K562 (cell line): ENCODE measurements at regions not wholly inside any gene's neighbourhood (a gene's known extent, or its start where the extent isn't known, plus 50 kb on each side); places are given as distances from the start of the nearest gene placed in this dataset.

Experiments
- ATAC-seq: fragments of 200-7000 bp; cut with Tn5 transposase; 3 replicates; pipeline ENCODE4 v1.9.1; 2020; ENCODE audit warnings: moderate library complexity
- BruUV-seq: library from RNA; stranded (reverse); fragments of 400-500 nt; replicated peaks from 2 replicates; lab custom pipeline; 2021; lab: Mats Ljungman, UMichigan
- CTCF ChIA-PET: fragments of 300-600 bp; formaldehyde crosslinking; extraction: SDS; loops from one replicate; lab custom pipeline; 2021; ENCODE audit warnings: low intra/inter-chr PET ratio; lab: Yijun Ruan, JAX
- POLR2A ChIA-PET: fragments of 300-600, 350-650 bp; sonication (Branson Sonifier 250); formaldehyde crosslinking; extraction: SDS; loops from one replicate; lab custom pipeline; 2021; ENCODE audit warnings: antibody characterized with exemption, inconsistent platforms; lab: Yijun Ruan, JAX
- DNase-seq, 4 experiments: peaks; one replicate each; pipeline versions ENCODE4 v3.0.0 to v3.0.0-alpha.2; 2011 to 2018; ENCODE audit warnings: low spot score in 3 of 4, mixed read lengths in 3 of 4; ENCODE audit errors: extremely low read depth in 1 of 4
- FAIRE-seq: peaks from 2 replicates; lab custom pipeline; 2011; peaks lifted over from hg19 to GRCh38; lab: Jason Lieb, UNC
- H2AFZ ChIP-seq: 2 replicates; pipeline ENCODE4 v1.6.0; 2011; ENCODE audit warnings: low read depth, low read length, control low read depth, inconsistent platforms
- H3K27ac ChIP-seq: fragments of 200-600 bp; 3 replicates; pipeline ENCODE4 v1.8.0; 2011; ENCODE audit warnings: low read depth, mild to moderate bottlenecking, control low read depth, inconsistent platforms, low read length, moderate library complexity, mixed read lengths; ENCODE audit errors: extremely low read depth
- H3K27me3 ChIP-seq, 2 experiments: fragments of 300-600 bp in 1 of 2; 2 replicates in 1 of 2; 3 replicates in 1 of 2; pipeline versions ENCODE4 v1.6.0 to v1.8.0; 2011; ENCODE audit warnings: inconsistent platforms in 2 of 2, low read length in 2 of 2, mild to moderate bottlenecking in 1 of 2, mixed read lengths in 1 of 2, moderate library complexity in 1 of 2; ENCODE audit not compliant: control insufficient read depth in 2 of 2, insufficient read depth in 2 of 2
- H3K36me3 ChIP-seq: fragments of 300-600 bp; 3 replicates; pipeline ENCODE4 v1.8.0; 2011; ENCODE audit warnings: mild to moderate bottlenecking, low read length, inconsistent platforms; ENCODE audit not compliant: control insufficient read depth, insufficient read depth
- H3K4me1 ChIP-seq, 2 experiments: fragments of 200-600 bp in 1 of 2; replicated peaks in 1 of 2; 2 replicates in 1 of 2; 3 replicates in 1 of 2; pipeline versions ENCODE4 v1.5.1 to v1.8.0; 2011; ENCODE audit warnings: inconsistent platforms in 2 of 2, low read length in 2 of 2, mild to moderate bottlenecking in 1 of 2, mixed read lengths in 1 of 2, moderate library complexity in 1 of 2; ENCODE audit not compliant: control insufficient read depth in 2 of 2, insufficient read depth in 2 of 2
- H3K4me2 ChIP-seq: 2 replicates; pipeline ENCODE4 v1.6.1; 2011; ENCODE audit warnings: low read length, control low read depth, inconsistent platforms, mixed read lengths; ENCODE audit not compliant: insufficient read depth
- H3K4me3 ChIP-seq: fragments of 200-600 bp; sonication (generic), shearing (Covaris generic); 2 replicates; pipeline ENCODE4 v1.5.1; 2016; ENCODE audit warnings: control low read depth, inconsistent platforms
- H3K79me2 ChIP-seq: fragments of 200-600 bp; 3 replicates; pipeline ENCODE4 v1.8.0; 2011; ENCODE audit warnings: low read length, inconsistent platforms; ENCODE audit not compliant: control insufficient read depth, insufficient read depth
- H3K9ac ChIP-seq, 2 experiments: 2 replicates each; pipeline versions ENCODE4 v1.6.0 to v1.6.1; 2011; ENCODE audit warnings: low read depth in 2 of 2, low read length in 2 of 2, control low read depth in 1 of 2, inconsistent platforms in 1 of 2, mild to moderate bottlenecking in 1 of 2, mixed read lengths in 1 of 2; ENCODE audit not compliant: insufficient read depth in 1 of 2
- H3K9me1 ChIP-seq: one replicate; pipeline ENCODE4 v1.6.0; 2011; ENCODE audit warnings: inconsistent platforms, mild to moderate bottlenecking, low read length, moderate library complexity; ENCODE audit not compliant: control insufficient read depth, insufficient read depth
- H3K9me3 ChIP-seq: replicated peaks from 2 replicates; pipeline ENCODE4 v1.5.1; 2011; ENCODE audit warnings: low read depth, low read length, inconsistent platforms; ENCODE audit not compliant: control insufficient read depth, insufficient read depth
- H4K20me1 ChIP-seq: replicated peaks from 2 replicates; pipeline ENCODE4 v1.6.1; 2011; ENCODE audit warnings: low read length, inconsistent platforms, mixed read lengths; ENCODE audit not compliant: control insufficient read depth, insufficient read depth
- CCAR2 ChIP-seq: fragments of 200-400 bp; formaldehyde crosslinking; IDR thresholded peaks from 2 replicates; pipeline ENCODE4 v1.6.1; 2017; ENCODE audit warnings: mild to moderate bottlenecking, low read depth, low read length
- CUX1 ChIP-seq: fragments of 200-800 bp; sonication (Bioruptor generic); IDR thresholded peaks from 2 replicates; pipeline ENCODE4 v1.6.1; 2016; ENCODE audit warnings: missing genetic modification characterization, missing compliant biosample characterization
- DIDO1 ChIP-seq: fragments of 450-650 bp; IDR thresholded peaks from 2 replicates; pipeline ENCODE4 v1.6.1; 2016; ENCODE audit warnings: low read depth, missing biosample characterization, missing genetic modification characterization
- EGR1 ChIP-seq: fragments of 450-650 bp; conservative IDR thresholded peaks from 2 replicates; pipeline ENCODE4 v1.6.1; 2017; ENCODE audit warnings: mild to moderate bottlenecking
- FOXO4 ChIP-seq: fragments of 450-650 bp; formaldehyde crosslinking; IDR thresholded peaks from 2 replicates; pipeline ENCODE4 v1.4.0; 2020; ENCODE audit warnings: mild to moderate bottlenecking, moderate library complexity
- HNRNPLL ChIP-seq: fragments of 200-400 bp; formaldehyde crosslinking; IDR thresholded peaks from 2 replicates; pipeline ENCODE4 v1.6.1; 2017; ENCODE audit warnings: low read length, low read depth, mild to moderate bottlenecking; ENCODE audit not compliant: poor library complexity, severe bottlenecking
- NCOA4 ChIP-seq: fragments of 450-650 bp; IDR thresholded peaks from 2 replicates; pipeline ENCODE4 v1.6.1; 2018; ENCODE audit warnings: mild to moderate bottlenecking; ENCODE audit not compliant: partially characterized antibody
- RB1 ChIP-seq: fragments of 450-650 bp; IDR thresholded peaks from 2 replicates; pipeline ENCODE4 v1.6.1; 2017; ENCODE audit warnings: low read depth, mild to moderate bottlenecking
- U2AF1 ChIP-seq: fragments of 200-400 bp; formaldehyde crosslinking; optimal IDR thresholded peaks from 2 replicates; pipeline ENCODE3; 2017; ENCODE audit warnings: mild to moderate bottlenecking, low read depth, low read length, moderate library complexity
- ZC3H11A ChIP-seq: IDR thresholded peaks from 2 replicates; pipeline ENCODE4 v1.6.1; 2012; ENCODE audit warnings: low read depth, low read length, improper control_type of control experiment
- ZNF24 ChIP-seq: fragments of 450-650 bp; IDR thresholded peaks from 2 replicates; pipeline ENCODE4 v1.6.1; 2016
- ZNF445 ChIP-seq: fragments of 250-450 bp; sonication (Bioruptor Pico); IDR thresholded peaks from 2 replicates; pipeline ENCODE4 v1.4.0; 2020; ENCODE audit warnings: low read depth, mild to moderate bottlenecking, moderate library complexity
- ZNF695 ChIP-seq: fragments of 450-650 bp; formaldehyde crosslinking; IDR thresholded peaks from 2 replicates; pipeline ENCODE4 v1.4.0; 2020; ENCODE audit warnings: mild to moderate bottlenecking, moderate library complexity
- WGBS: fragments of 100-300 bp; shearing (Covaris generic); methylation state at CpG from one replicate; pipeline ENCODE4 v1.1.6; 2016; ENCODE audit warnings: low coverage, mixed read lengths; ENCODE audit not compliant: insufficient coverage; ENCODE audit errors: missing lambda C conversion rate; 5-methylcytosine and 5-hydroxymethylcytosine counted together
- in situ Hi-C: fragments of 300-500 bp; cut with MboI; formaldehyde crosslinking; loops from 4 replicates; pipeline ENCODE4 v1.15.0; 2018; ENCODE audit warnings: inconsistent platforms, mixed read lengths
- intact Hi-C: fragments of 100-400 bp; cut with micrococcal nuclease; formaldehyde crosslinking; loops from 2 replicates; pipeline ENCODE4 v1.14.2; 2022

- no peaks in the 10 kb centered on the region for H3K4me1 ChIP-seq
- 40% methylated on average over 7 of the region's 8 CpGs for WGBS
- no peak for TF ChIP-seq HNRNPLL
- TF ChIP-seq ZNF695: no peak
- TF ChIP-seq RB1: no peak
- TF ChIP-seq EGR1: no peak
- TF ChIP-seq FOXO4 (CRISPR knock-in tag): no peak
- no peak for TF ChIP-seq ZNF24
- no peak for TF ChIP-seq DIDO1 (tag)
- TF ChIP-seq CCAR2: no peak
- no peak for TF ChIP-seq NCOA4
- TF ChIP-seq ZC3H11A: no peak
- no peak for TF ChIP-seq CUX1 (CRISPR knock-in tag)
- TF ChIP-seq ZNF445 (CRISPR knock-in tag): no peak
- no peak for TF ChIP-seq U2AF1
Observed at GRCh38 chr3:71876135-71877105, 91.5 kb upstream of the PROK2 start.

More at GRCh38 chr3:71876135-71877105, 91.5 kb upstream of the PROK2 start:
- Histone ChIP-seq H3K36me3 (no peaks in the 10 kb centered on the region), H3K9ac (no peak overlapping the region), H3K4me3 (no peak overlapping the region), H3K27me3 (peaks cover 0 to 2% of the 10 kb centered on the region in 2 experiments; a peak in 1 of 5 replicates), H3K27ac (no peak overlapping the region), H3K9me1 (no peaks in the 10 kb centered on the region), H3K9me3 (no peaks in the 10 kb centered on the region), H2AFZ (no peak overlapping the region), H3K79me2 (no peaks in the 10 kb centered on the region), H4K20me1 (no peaks in the 10 kb centered on the region), H3K4me2 (no peak overlapping the region)
- ChIA-PET CTCF (interaction anchor here (0.6 to 0.9 kb wide), 4 partner anchors 14 to 946 kb away, joined by 3 to 4 read pairs (median 3); no protein-coding TSS in a partner anchor), POLR2A (interaction anchor here (0.7 to 0.8 kb wide), 2 partner anchors 15 to 128 kb away, joined by 3 read pairs; no protein-coding TSS in a partner anchor)
- intact Hi-C loops (loop anchor here (5.0 to 10.0 kb wide), 3 partner anchors 56 to 938 kb away; no protein-coding TSS in a partner anchor), in situ Hi-C loops (loop anchor here (10.0 kb wide), 1 partner anchor 218 kb away; no protein-coding TSS in a partner anchor)
- ATAC-seq (no peak), DNase-seq (no peak), FAIRE-seq (no peak)
- no TSS peak for BruUV-seq
